ENCODE measurements at regions not wholly inside any gene's neighbourhood (a gene's known extent, or its start where the extent isn't known, plus 50 kb on each side); places are given as distances from the start of the nearest gene placed in this dataset.
"Not testable (repeated sequence)": the region's sequence is repeated elsewhere in the genome, so short reads cannot be mapped to it uniquely, and the experiment has no call there.

DNA sequence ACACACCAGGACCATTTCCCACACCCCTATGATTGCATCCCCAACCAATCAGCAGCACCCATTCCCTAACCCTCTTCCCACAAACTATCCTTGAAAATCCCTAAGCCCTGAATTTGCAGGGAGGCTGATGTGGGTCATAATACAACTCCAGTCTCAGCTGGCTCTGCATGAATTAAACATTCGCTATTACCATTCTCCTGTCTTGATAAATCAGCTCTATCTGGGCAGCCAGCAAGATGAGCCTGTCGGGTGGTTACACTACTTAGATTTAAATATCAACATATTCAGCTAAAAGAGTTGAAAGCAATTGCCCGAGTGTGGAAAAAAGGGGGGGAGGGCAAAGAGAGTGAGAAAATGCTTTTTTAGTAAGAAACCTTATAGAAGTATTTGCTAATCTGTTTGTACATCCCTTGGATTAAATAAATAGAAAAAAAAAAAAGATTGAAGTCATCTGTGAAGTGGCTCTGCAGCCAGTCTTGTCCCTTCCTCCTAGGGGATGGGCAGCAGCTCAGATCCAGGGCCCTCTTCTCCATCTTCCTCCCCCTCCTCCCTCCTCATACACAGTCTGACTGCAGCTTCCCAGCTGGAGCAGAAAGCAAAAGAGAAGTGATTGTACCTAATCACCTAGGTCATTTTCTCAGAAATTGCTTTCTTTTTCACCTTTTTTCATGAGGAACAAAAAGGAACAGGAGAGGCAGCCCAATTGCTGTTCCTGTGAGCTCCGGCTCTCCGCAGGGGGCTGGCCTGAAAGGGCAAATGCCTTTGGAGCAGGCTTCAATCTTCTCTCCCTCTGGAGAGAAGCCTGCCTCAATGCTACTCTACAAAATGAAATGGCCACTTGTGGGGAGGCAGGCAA lies 356.6 kb upstream of the SULF2 start:
- DNase-seq = no peak

DNA sequence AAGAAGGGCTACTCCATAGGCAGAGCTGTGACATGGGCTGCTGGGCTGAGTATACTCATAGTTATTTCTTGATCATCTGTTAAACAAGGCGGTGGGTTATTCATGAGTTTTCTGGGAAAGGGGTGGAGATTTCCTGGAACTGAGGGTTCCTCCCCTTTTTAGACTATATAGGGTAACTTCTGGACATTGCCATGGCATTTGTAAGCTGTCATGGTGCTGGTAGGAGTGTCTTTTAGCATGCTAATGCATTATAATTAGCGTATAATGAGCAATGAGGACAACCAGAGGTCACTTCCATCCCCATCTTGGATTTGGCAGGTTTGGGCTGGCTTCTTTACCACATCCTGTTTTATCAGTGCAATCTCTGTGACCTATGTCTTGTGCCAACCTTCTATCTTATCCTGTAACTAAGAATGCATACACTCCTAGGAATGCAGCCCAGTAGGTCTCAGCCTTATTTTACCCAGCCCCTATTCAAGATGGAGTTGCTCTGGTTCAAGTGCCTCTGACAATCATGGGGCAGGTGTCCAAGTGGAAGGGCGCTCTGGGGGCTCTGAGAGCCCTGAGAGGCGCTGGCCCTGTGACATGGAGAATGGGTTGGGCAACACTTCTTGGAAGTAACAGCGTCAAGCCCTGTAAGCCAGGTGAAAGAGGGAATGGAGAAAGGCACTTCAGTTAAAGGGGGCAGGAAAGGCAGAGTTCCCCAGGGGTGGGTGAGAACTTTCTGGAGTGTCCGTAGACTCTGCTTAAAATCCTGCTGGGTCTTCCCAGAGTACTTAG lies 354.2 kb upstream of the SULF2 start:
- no peak for DNase-seq

DNA sequence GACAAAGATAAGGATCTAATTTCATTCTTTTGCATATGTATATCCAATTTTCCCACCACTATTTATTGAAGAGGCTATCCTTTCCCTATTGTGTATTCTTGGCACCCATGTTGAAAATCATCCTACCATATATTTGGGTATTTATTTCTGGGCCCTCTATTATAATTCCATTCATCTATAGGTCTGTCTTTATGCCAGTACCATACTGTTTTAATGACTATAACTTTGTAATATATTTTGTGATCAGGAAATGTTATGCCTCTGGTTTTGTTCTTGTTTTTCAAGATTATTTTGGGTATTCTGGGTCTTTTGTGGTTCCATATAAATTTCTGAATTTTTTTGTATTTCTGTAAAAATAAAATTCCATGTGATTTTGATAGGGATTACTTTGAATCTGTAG lies 347.6 kb upstream of the SULF2 start:
- no peak for DNase-seq

DNA sequence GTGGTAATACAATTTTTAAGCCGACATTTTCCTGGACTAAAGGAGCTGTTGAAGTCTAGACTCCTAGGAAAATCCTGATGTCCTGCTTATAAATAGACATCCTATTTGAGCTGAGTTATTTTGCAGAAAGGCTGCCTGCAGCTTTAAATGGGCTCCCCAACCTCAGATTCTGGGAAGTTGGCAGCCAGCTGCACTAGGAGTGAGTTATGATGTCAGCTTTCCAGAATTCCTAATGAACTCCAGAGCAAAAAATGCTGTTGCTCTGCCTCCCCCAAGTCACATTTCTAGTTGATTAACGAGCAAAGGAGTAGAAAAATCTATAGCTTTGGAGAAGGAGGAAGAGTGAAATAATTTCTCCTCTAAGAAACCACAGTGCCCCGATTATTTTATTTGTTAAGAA lies 346.3 kb upstream of the SULF2 start:
- no peak for DNase-seq

DNA sequence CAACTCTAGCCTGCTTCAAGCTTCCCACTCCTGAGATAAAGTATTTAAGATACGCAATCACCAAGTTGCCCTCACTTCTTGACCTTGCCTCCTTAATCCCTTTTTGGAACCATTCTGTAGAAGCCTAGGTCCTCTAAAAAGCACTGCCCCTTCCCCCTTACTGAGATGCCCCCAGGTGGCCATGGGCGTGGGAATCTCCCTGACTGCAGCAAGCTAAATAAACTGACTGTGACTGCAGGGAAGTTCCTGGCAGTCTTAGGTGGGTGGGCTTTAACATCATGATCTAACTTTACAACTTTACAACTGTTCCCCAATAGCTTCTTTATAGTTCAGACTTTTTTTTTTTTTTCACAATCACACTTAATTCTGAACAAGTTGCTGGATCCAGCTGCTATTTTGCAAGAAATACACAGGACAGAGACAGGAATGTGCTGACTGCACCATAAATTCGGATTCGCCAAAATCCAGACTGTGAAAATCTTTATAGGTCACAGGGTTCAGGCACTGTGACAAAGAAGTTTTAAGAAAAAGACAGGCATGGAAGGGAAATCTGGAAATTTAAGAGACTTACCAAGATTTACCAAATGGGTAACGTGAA lies 344.2 kb upstream of the SULF2 start:
- DNase-seq = no peak

DNA sequence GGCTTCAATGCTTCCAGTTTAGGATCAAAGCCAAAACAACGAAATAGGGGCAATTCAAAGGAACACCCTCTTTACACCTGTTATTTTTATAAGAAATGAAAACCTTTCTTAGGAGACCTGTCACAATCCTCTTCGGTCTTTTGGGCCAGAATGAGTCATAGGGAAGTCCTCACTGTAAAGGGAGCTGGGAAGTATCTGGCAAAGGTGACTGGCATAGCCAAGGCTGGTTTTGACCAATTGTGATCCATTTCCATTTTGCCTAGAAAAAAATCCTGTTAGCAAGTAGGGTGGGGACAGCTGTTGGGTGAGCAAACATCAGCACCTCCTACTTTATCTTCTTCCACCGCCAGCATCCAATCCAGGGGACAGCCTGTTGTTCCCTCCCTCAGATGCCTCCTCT lies 343.2 kb upstream of the SULF2 start:
- no peak for DNase-seq

DNA sequence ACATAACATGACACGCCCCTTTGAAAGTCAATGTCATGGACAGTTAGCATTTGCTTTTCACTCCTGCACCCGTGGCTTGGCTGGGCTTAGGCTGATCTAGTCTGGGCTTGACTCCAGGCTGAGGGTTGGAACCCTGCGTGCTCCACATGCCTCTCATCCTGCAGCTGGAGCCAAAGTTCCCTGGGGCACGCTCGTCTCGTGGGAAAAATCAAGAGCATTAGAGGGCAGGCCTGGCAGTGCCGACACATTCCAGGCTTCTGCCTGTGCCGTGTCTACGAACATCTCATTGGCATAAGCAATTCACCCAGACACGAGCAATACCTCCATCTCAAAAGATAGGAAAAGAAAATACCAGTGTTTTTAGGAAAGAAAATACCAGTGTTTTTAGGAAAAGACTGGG lies 342.7 kb upstream of the SULF2 start:
- not testable (repeated sequence) for DNase-seq

DNA sequence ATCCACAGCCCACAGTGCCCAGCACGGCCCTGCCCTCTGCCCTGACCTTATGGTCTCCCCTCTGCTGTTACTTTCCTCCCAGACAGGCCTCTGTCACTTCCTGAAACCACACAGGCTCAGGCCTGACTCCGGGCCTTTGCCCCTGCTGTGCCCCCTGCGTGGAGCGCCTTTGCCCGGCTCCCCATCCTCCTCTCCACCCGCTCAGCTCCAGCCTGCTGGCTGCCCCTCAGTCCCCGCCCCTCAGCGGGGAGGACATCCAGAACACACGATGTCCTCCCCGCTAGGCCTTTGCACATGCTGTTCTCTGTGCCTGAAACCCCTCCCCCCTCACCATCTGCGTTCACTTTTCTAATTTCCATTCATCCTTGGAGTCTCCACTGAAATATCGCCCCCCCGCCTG lies 341.9 kb upstream of the SULF2 start:
- DNase-seq = not testable (repeated sequence)

DNA sequence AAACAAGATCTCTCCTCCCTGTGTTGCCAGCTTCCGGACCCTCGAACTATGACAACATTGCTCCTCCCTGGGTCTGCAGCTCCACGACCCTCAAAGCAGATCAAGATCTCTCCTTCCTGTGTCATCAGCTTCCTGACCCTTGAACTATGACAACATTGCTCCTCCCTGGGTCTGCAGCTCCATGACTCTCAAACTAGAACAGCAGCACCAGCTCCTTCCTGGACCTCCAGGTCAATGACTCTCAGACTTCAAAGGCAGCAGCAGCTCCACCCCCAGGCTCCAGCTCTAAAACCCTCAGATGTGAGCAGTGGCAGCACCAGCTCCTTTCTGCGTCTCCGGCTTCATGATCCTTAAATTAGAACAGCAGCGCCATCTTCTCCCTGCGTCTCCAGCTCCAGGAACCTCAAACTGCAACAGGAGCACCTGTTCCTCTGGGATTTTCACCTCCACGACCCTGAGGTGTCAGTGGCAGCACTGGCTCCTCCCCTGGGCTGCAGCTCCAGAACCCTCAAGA lies 341.0 kb upstream of the SULF2 start:
- DNase-seq = no peak

DNA sequence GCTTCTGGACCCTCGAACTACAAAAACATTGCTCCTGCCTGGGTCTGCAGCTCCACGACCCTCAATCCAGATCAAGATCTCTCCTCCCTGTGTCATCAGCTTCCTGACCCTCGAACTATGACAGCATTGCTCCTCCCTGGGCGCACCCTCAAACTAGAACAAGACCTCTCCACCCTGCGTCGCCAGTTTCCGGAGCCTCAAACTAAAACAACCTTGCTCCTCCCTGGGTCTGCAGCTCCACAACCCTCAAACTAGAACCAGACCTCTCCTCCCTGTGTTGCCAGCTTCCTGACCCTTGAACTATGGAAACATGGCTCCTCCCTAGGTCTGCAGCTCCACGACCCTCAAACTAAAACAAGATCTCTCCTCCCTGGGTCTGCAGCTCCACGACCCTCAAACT lies 339.7 kb upstream of the SULF2 start:
- DNase-seq = no peak

DNA sequence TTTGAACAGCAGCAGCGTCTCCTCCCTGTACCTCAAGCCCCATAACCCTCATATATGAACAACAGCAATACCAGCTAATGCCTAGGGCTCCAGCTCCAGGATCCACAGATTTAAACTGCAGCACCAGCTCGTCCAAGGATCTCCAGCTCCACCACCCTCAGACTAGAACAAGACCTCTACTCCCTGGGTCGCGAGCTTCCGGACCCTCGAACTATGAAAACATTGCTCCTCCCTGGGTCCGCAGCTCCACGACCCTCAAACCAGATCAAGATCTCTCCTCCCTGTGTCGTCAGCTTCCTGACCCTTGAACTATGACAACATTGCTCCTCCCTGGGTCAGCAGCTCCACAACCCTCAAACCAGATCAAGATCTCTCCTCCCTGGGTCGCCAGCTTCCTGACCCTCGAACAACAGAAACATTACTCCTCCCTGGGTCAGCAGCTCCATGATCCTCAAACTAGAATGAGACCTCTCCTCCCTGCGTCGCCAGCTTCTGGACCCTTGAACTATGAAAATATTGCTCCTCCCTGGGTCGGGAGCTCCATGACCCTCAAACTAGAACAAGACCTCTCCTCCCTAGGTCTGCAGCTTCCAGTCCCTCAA lies 339.0 kb upstream of the SULF2 start:
- DNase-seq = no peak

DNA sequence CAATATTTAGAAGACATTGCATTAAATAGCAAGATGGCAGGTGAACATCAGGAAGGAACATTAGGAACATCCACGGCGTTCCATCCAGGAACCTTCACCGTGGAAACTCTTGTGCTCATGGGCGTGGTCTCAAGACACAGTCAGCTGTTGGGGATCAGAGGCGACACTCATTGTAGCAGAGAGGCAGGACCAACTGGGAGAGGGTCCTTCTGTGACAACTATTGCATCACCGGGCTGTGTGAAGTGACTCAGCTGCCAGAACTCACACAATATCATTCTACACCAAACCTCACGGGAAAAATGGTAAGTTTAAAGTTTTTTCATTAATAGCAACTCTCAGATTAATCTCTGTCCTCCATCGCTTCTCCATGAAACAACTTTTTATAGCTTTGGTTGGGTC lies 334.8 kb upstream of the SULF2 start:
- DNase-seq = no peak

DNA sequence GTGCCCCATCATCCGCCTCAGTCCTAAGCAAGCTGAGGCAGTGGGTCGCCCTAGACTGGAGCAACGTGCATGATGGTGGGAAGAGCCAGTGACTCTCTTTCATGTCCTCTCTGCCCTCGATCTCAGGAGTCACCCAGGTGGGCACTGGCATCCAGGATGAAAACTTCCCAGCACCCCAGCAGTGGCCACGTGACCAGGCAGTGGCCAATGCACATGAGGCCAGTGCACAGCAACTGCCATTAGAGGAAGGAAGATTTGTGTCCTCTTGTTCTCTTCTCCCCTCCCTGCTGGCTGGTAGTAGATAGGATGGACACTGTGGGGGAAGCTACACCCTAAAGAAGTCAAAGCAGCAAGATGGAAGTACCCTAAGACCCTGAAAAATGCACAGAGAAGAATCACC lies 334.1 kb upstream of the SULF2 start:
- not testable (repeated sequence) for DNase-seq

DNA sequence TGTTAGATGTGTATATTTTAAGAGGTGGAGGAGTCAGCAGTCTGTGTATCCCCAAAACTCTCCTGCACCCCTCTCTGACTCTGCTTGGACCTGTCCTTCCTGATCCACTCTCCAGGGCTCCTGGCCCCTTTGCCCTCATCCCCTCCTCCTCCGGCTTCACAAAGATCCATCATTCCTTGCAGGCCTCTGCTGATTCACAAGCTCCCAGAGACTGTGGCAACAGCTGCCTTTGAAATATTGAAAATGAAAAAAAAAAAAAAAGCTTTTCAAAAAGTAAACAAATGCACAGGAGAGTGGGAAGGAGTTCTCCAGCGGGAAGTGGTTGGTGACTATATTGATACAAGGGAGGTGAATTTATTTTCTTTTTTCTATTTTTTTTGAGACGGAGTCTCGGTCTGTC lies 330.2 kb upstream of the SULF2 start:
- DNase-seq = no peak

DNA sequence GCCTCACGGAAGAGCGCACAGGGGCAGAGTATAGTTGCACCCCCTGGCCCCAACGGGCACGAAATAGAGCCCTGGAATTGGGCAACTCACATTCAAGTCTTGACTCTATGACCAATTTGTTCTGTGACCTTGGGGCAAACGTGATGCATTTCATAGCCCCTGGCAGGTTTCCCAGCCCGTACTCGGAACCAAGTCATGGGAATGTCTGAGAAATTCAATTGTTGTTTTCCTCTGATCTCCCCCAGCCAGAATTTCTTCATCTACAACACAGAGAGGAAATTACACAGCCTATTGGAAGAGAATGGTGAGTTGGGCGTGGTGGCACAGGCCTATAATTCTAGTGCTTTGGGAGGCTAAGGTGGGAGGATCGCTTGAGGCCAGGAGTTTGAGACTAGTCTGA lies 322.3 kb upstream of the SULF2 start:
- no peak for DNase-seq

DNA sequence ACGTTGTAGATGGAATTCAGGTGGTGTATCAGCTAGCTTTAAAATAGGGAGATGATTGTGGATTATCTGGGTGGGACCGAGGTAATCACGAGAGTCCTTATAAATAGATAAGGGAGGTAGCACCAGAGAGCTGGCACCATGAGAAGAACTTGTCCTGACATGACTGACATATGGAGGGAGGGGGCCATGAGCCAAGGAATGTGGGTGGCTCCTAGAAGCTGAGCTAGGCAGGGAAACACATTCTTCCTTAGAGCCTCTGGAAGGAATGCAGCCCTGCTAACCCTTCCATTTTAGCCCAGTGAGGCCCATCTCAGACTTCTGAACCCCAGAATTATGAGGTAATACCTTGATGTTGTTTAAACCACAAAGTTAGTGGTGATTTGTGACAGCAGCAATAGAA lies 321.1 kb upstream of the SULF2 start:
- DNase-seq = no peak

DNA sequence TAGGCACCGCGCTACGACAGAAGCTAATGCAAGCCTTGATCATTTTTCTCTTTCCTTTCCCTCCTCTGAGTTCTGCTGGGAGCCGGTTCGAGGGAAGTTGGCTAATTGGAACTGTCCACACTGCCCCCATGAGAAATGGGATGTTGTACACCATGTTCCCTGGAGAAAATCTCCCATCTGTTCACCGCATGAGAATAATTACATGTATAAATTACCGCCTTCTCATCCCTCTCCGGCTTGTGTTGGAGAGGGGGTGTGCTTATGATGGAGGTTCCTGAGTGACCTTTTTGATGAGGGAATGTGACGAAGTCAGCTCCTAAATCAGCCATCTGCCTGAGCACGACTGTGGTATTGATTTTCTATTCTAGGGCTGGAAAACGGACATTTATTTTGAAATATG lies 320.2 kb upstream of the SULF2 start:
- no peak for DNase-seq

DNA sequence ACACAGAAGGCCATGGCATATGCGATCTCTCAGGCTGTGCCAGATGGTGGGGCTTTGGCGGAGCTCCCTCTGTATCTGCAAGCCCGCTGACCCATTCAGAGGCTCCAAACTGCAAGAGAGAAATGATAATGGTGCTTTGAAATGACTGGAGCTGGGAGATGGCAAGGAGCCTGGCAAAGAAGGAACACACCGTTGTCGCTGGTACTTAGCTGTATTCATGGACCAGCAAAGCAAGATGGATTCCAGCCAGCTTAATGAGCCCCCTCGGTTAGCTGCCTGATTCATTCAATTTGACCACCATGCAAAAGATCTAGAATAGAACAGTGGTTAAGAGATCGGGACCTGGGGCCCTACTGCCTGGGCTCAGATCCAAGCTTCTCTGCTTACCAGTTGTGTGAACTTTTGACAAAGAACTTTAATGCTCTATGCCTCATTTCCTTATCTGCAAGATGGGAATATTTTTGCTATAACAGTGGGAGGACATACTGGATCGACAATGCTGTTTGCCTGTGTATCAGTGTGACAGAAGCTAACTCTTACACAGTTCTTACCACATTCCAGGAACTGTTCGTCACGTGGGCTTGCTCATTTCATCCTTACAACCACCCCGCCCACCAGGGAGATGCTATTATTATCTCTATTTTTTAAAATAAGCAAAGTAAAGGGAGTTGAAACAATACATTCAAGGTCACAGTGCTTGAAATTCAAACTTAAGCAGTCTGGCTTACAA lies 317.8 kb upstream of the SULF2 start:
- no peak for DNase-seq

DNA sequence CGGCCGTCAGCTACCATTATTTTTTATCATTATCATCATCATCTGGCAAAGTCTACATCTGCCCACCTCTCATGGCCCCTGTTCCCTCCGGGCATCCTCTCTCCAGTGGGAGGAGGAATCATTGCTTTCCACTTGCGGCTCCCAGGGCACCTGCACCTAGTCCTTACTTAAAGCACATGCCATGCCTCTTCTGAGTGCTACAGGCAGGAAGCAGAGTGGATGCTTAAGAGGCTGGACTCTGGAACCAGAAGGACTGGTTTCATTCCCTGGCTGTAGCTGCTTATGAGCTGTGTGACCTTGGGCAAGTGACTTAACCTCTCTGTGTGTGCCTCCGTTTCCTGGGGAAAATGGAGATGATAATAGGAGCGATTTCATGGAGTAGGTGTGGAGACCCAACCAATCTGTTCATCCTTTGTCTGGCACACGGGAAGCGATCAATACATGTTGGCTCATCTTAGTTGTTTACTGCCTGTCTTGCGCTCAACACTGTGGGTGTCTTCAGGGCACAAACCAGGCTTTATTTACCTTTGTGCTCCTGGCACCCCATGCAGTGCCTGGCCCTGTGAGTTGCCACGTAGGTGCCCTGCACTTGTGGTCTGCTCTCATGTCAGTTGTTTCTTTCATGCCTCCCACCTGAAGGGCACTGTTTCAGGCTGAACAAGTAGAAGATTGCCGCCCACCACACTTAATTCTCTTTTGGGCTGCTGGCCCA lies 317.0 kb upstream of the SULF2 start:
- DNase-seq = no peak

DNA sequence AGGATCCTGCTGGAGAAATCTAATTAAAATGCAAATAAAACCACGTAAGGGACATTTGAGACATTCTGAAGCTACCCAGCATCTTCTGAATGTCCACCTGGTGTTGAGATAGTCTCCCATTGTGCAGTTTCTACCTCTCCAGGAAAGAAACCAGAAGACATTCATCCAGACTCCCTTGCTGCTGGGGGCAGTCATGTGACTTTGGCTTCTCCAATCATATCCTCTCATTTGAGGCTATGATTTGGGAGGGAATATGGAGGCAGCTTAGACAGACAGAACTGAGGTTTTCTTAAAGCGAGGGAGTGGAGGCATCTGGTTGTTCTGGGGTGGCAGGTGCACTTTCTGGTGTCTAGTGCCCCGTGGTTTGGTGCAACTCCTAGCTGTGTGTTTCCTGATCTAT lies 315.2 kb upstream of the SULF2 start:
- DNase-seq = no peak

DNA sequence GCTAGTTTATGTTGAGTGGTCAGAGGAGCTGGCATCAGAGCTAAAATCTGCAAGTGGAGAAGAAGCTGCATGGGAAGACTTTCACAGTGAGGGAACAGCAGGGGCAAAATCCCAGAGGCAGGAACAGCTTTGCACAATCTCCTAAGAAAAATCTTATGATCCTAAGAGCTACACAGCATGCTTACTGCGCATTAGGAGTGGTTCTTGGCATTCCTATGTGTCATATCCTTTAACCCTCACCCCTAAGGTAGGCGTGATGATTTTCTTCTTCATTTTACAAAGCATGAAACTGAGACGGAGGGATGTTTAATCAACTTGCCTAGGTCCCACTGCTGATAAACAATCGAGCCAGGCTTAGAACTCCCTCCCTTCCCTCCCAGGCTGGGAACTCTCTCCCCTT lies 313.6 kb upstream of the SULF2 start:
- DNase-seq = no peak

DNA sequence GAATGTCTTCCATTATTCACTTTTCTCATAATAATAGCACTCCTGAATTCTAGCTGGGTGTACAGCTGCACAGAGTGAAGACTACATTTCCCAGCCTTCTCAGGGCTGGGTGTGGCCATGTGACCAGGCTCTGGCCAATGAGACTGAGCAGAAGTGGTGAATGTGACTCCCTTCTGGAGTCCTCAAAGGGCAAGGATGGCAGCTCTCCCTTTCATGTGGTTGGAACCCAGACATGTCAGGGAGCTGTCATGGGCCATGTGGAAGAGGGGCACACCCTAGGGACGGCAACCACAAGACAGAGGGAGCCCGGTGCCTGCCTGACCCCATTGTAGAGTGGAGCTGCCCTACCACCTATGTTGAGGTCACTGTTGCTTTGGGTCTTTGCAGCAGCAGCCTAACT lies 312.8 kb upstream of the SULF2 start:
- DNase-seq = no peak
